Effector memory CD8-positive, alpha-beta T cell (primary cell): ENCODE measurements at regions not wholly inside any gene's neighbourhood (a gene's known extent, or its start where the extent isn't known, plus 50 kb on each side); places are given as distances from the start of the nearest gene placed in this dataset.

ENCODE experiments used
- ATAC-seq: fragments of 150-1000 bp; cut with Tn5 transposase; replicated peaks from 2 replicates; pipeline ENCODE4 v1.10.0; 2021; ENCODE audit warnings: mild to moderate bottlenecking, moderate library complexity
- DNase-seq, 3 experiments: peaks; one replicate each; pipeline ENCODE4 v3.0.0; 2021
- H3K27ac Mint-ChIP-seq, 2 donors: one replicate each; pipeline ENCODE4 v1.8.0; 2022; ENCODE audit warnings: mild to moderate bottlenecking in 2 of 2, mixed read lengths in 2 of 2, moderate library complexity in 2 of 2
- H3K27me3 Mint-ChIP-seq, 2 donors: one replicate each; pipeline ENCODE4 v1.8.0; 2022; ENCODE audit warnings: mixed read lengths in 2 of 2
- H3K36me3 Mint-ChIP-seq: one replicate; pipeline ENCODE4 v1.8.0; 2022; ENCODE audit warnings: mild to moderate bottlenecking, moderate library complexity, mixed read lengths; ENCODE audit not compliant: insufficient read depth
- H3K4me1 Mint-ChIP-seq, 2 donors: one replicate each; pipeline ENCODE4 v1.8.0; 2022; ENCODE audit warnings: low read depth in 2 of 2, mixed read lengths in 2 of 2
- H3K4me3 Mint-ChIP-seq, 2 donors: one replicate each; pipeline ENCODE4 v1.8.0; 2022; ENCODE audit warnings: mild to moderate bottlenecking in 2 of 2, mixed read lengths in 2 of 2, moderate library complexity in 2 of 2
- H3K9me3 Mint-ChIP-seq, 2 donors: one replicate each; pipeline ENCODE4 v1.8.0; 2022; ENCODE audit warnings: mixed read lengths in 2 of 2

DNA sequence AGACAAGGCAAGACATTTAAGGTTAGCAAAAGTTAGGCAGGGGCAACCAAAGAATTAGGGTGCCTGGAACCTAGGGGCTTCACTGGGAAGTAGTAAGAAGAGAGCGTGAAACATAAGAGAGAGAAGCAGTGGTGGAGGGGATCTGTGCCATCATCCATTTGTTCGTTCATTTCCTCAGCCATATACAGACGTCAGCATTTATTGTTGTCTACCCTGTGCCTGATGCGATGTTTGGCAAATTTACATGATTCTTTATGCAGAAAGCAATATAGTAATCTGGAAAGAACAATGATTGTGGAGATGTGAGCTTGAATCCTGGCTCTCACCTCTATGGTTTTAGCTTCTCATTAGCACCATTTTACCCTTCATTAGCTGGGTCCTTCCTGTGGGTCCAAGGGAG lies 477.5 kb upstream of the MPDZ start:
- Mint-ChIP-seq H3K36me3 (no peaks in the 10 kb centered on the region), H3K27ac (no peak overlapping the region), H3K4me1 (no peaks in the 10 kb centered on the region), H3K9me3 (peaks cover 14% of the 10 kb centered on the region in 2 donors), H3K4me3 (no peak overlapping the region), H3K27me3 (no peaks in the 10 kb centered on the region)
- ATAC-seq (no peak), DNase-seq (no peak)

DNA sequence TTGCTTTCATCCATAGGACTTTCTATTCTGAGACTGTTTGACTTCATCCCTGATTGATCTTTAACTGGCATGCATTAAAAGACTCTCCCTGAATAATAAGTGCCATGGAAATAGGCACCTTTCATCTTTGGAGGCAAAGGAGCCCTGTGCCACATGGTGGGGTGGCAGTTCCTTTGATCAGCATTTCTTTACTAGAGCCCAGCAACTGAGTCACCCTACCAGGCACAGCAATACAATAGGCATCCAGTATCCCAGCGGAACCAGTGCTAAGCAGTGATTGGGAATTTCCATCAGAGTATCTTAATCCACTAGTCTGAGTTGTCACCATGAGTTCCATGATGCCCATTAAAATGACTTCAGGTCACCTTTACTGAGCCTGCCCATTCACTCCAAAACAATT lies 476.1 kb upstream of the MPDZ start:
- H3K9me3 Mint-ChIP-seq, result peaks cover 7 to 14% of the 10 kb centered on the region in 2 donors
- ATAC-seq (no peak), DNase-seq (no peak)
- H3K27me3 Mint-ChIP-seq, result no peaks in the 10 kb centered on the region
- no peak overlapping the region for H3K27ac Mint-ChIP-seq
- no peak overlapping the region for H3K4me3 Mint-ChIP-seq
- H3K4me1 Mint-ChIP-seq, result no peaks in the 10 kb centered on the region
- H3K36me3 Mint-ChIP-seq, result no peaks in the 10 kb centered on the region

DNA sequence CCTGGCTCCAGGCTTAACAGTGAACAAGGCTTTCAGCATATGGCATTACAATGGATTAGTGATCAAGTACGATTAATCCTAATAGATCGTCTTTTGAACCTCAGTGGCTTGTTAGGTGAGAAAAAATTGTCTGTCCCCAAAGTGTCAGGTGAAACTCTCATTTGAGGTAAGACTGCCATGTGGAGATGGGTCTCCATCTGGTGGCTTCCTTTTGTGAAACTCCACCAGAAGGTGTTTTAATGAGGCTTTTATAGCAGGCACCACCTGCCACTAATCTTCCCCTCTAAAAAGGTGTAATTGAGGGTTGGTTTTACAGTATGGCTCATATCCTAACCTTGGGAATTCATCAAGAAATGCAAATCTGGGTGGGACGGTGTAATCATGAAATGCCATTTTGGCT lies 471.1 kb upstream of the MPDZ start:
- DNase-seq, result no peak
- peaks cover 6 to 9% of the 10 kb centered on the region in 2 donors for H3K9me3 Mint-ChIP-seq
- no peaks in the 10 kb centered on the region for H3K36me3 Mint-ChIP-seq
- no peak overlapping the region for H3K4me3 Mint-ChIP-seq
- no peak for ATAC-seq
- no peaks in the 10 kb centered on the region for H3K27me3 Mint-ChIP-seq
- H3K4me1 Mint-ChIP-seq, result no peaks in the 10 kb centered on the region
- H3K27ac Mint-ChIP-seq, result no peak overlapping the region

DNA sequence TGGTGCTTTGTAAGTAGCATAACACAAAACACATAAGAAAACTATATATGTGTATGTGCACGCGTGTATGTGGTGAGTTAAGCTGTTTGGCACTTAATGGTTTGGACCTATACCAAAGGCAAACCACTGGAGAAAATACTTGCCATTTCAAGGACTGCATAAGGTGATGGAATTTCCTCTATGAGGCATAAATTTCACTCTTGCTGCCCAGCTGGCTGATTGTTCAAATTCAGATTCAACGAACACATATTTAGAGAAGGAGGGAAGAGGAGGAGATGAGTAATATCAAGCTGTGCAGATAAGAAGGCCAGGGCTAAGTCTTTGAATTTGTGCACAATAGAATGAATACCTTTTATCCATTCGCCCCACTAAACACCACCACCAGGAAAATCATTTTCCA lies 470.6 kb upstream of the MPDZ start:
- Mint-ChIP-seq H3K36me3 (no peaks in the 10 kb centered on the region), H3K4me1 (no peaks in the 10 kb centered on the region), H3K27me3 (no peaks in the 10 kb centered on the region), H3K9me3 (peaks cover 8% of the 10 kb centered on the region in 2 donors), H3K4me3 (no peak overlapping the region), H3K27ac (no peak overlapping the region)
- DNase-seq (no peak), ATAC-seq (no peak)

DNA sequence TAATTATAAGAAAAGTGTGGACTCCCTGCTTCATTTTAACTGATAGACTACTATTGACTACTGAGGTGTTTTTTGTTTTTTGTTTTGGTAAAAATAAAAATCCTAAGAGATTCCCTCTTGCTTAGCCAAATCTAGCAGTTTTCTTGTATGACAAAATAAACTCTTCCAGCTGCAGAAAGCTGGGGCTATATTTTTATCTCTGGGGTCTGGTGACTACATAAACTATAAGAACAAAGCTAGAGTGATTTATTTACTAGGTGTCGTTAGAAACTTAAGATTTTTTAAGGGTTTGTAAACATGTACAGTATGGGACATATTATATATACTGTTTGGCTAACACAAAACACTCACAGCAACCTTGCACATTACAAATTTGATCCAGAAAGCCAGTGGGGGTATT lies 467.4 kb upstream of the MPDZ start:
- Mint-ChIP-seq H3K36me3 (no peaks in the 10 kb centered on the region), H3K4me3 (no peak overlapping the region), H3K27me3 (no peaks in the 10 kb centered on the region), H3K4me1 (no peaks in the 10 kb centered on the region), H3K27ac (no peak overlapping the region), H3K9me3 (peaks cover 1 to 8% of the 10 kb centered on the region in 2 donors)
- ATAC-seq (no peak), DNase-seq (no peak)

- no peak for ATAC-seq
Measured at GRCh38 chr9:13744261-13744901, 464.9 kb upstream of the MPDZ start.

GRCh38 chr9:13737885-13738284 lies 458.4 kb upstream of the MPDZ start:
- Mint-ChIP-seq H3K27ac (no peak overlapping the region), H3K4me1 (no peaks in the 10 kb centered on the region), H3K9me3 (peaks cover 4 to 15% of the 10 kb centered on the region in 2 donors), H3K4me3 (no peak overlapping the region), H3K27me3 (no peaks in the 10 kb centered on the region), H3K36me3 (no peaks in the 10 kb centered on the region)
- ATAC-seq, result no peak
- no peak for DNase-seq

More at GRCh38 chr9:13744261-13744901, 464.9 kb upstream of the MPDZ start:
- DNase-seq, result no peak
- no peak overlapping the region for H3K4me3 Mint-ChIP-seq
- no peaks in the 10 kb centered on the region for H3K4me1 Mint-ChIP-seq
- peaks cover 4 to 8% of the 10 kb centered on the region in 2 donors for H3K9me3 Mint-ChIP-seq
- no peaks in the 10 kb centered on the region for H3K27me3 Mint-ChIP-seq
- no peaks in the 10 kb centered on the region for H3K36me3 Mint-ChIP-seq
- no peak overlapping the region for H3K27ac Mint-ChIP-seq

DNA sequence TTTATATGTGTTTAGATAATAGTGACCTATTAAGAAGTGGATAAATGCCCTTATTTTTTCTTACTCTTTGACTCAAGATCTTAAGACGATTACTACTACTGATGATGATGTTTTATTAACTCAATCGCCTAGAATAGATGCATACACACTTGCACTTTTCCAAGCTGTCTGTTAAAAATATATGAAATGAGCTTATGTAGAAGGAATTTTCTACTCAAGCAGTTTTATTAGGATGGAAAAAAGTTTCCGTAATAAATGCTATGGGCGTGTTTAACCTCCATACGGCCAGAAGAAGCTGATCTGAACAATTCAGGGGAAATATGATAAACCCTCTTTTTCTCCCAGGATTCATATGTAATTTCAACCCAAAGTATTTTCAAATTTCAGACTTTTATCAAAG lies 455.7 kb upstream of the MPDZ start:
- ATAC-seq, result no peak
- no peaks in the 10 kb centered on the region for H3K4me1 Mint-ChIP-seq
- no peak overlapping the region for H3K27ac Mint-ChIP-seq
- DNase-seq, result no peak
- H3K4me3 Mint-ChIP-seq, result no peak overlapping the region
- H3K36me3 Mint-ChIP-seq, result no peaks in the 10 kb centered on the region
- H3K27me3 Mint-ChIP-seq, result no peaks in the 10 kb centered on the region
- peaks cover 5 to 14% of the 10 kb centered on the region in 2 donors for H3K9me3 Mint-ChIP-seq

DNA sequence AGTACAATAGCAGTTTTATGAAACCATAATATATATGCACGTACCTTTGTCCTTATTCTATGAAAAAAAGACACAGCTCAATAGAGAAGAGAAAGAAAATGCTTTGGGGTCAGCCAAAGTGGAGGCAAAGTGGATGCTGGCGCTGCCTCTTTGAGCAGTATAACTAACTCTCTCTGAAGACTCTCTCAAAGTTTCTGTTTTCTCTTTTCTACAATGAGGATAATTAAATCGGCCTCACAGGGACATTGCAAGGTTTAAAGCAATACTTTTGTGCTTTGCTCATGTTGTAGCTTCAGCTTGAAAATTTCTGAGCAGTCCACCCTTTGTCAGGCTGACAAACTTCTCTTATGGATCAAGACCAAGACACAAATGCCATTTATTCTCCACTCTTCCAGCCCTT lies 455.1 kb upstream of the MPDZ start:
- H3K36me3 Mint-ChIP-seq, result no peaks in the 10 kb centered on the region
- DNase-seq, result no peak
- H3K4me3 Mint-ChIP-seq, result no peak overlapping the region
- H3K9me3 Mint-ChIP-seq, result peaks cover 5 to 14% of the 10 kb centered on the region in 2 donors
- no peaks in the 10 kb centered on the region for H3K4me1 Mint-ChIP-seq
- no peak for ATAC-seq
- H3K27ac Mint-ChIP-seq, result no peak overlapping the region
- no peaks in the 10 kb centered on the region for H3K27me3 Mint-ChIP-seq

DNA sequence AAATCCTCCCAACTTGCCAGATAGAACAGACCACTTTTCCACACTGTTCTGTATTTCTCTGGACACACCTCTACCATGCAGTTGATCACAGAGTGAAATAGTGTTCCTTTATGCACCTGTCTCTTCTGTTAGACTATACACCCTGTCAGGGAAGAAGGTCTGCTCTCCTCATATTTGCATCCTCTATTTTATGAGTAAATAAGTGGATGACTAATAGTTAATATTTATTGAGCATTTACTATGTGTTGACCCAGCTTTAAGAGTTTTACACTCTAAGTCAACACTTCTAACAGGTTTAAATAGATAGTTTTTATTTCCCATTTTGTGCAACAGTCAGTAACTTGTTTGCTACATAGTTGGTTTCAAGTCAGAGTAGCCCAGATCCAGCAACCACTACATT lies 452.8 kb upstream of the MPDZ start:
- H3K27ac Mint-ChIP-seq, result no peak overlapping the region
- no peaks in the 10 kb centered on the region for H3K27me3 Mint-ChIP-seq

GRCh38 chr9:13731637-13732036 lies 452.1 kb upstream of the MPDZ start:
- Mint-ChIP-seq H3K36me3 (peaks cover 2% of the 10 kb centered on the region), H3K4me1 (no peaks in the 10 kb centered on the region), H3K27me3 (no peaks in the 10 kb centered on the region), H3K4me3 (no peak overlapping the region), H3K9me3 (peaks cover 6 to 14% of the 10 kb centered on the region in 2 donors), H3K27ac (no peak overlapping the region)
- DNase-seq (no peak), ATAC-seq (no peak)

More for the DNA sequence above, 452.8 kb upstream of the MPDZ start:
- Mint-ChIP-seq H3K4me1 (no peaks in the 10 kb centered on the region), H3K4me3 (no peak overlapping the region), H3K9me3 (peaks cover 6 to 14% of the 10 kb centered on the region in 2 donors), H3K36me3 (peaks cover 2% of the 10 kb centered on the region)
- ATAC-seq (no peak), DNase-seq (no peak)

- Mint-ChIP-seq H3K4me3 (no peak overlapping the region), H3K27me3 (no peaks in the 10 kb centered on the region), H3K36me3 (peaks cover 2% of the 10 kb centered on the region), H3K9me3 (peaks cover 9 to 14% of the 10 kb centered on the region in 2 donors), H3K4me1 (no peaks in the 10 kb centered on the region), H3K27ac (no peak overlapping the region)
- ATAC-seq (no peak), DNase-seq (no peak)
Measured at GRCh38 chr9:13729955-13730354, 450.5 kb upstream of the MPDZ start.

GRCh38 chr9:13728917-13729811 lies 449.7 kb upstream of the MPDZ start:
- H3K4me3 Mint-ChIP-seq, result no peak overlapping the region
- H3K36me3 Mint-ChIP-seq, result peaks cover 2% of the 10 kb centered on the region
- no peak for DNase-seq
- H3K9me3 Mint-ChIP-seq, result peaks cover 9 to 14% of the 10 kb centered on the region in 2 donors
- no peaks in the 10 kb centered on the region for H3K4me1 Mint-ChIP-seq
- no peak for ATAC-seq
- H3K27me3 Mint-ChIP-seq, result no peaks in the 10 kb centered on the region
- no peak overlapping the region for H3K27ac Mint-ChIP-seq

DNA sequence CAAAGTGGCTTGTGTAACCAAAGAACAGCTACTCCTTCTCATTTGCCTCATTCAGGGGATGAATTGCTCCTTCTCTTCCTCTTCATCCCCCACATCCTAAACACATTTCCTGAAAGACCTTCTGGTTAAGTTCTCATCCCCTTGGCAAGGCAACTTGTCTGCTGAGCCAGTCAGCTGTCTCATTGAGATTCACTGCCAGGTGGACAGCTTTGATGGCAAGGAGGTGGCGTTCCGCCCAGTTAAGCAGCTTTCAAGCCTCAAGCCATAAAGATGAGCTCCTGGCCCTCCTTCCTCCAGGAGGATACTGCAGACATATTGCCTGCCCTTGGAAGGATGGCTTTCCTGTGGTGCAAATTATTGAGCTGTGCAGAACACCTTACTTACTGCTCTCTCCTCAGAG lies 448.6 kb upstream of the MPDZ start:
- Mint-ChIP-seq H3K36me3 (peaks cover 2% of the 10 kb centered on the region), H3K27me3 (no peaks in the 10 kb centered on the region), H3K9me3 (peaks cover 9 to 14% of the 10 kb centered on the region in 2 donors), H3K4me1 (no peaks in the 10 kb centered on the region), H3K4me3 (no peak overlapping the region), H3K27ac (no peak overlapping the region)
- ATAC-seq (no peak), DNase-seq (no peak)
